GM19438 (cell line): ENCODE measurements at regions not wholly inside any gene's neighbourhood (a gene's known extent, or its start where the extent isn't known, plus 50 kb on each side); places are given as distances from the start of the nearest gene placed in this dataset.
"Not testable (repeated sequence)": the region's sequence is repeated elsewhere in the genome, so short reads cannot be mapped to it uniquely, and the experiment has no call there.

Source experiments
- ATAC-seq: cut with Tn5 transposase; IDR thresholded peaks from one replicate; pipeline ENCODE4 v1.9.1; 2021; ENCODE audit warnings: low read depth; ENCODE audit not compliant: unreplicated experiment

GRCh38 chr21:35458405-35458804 is 409.3 kb upstream of the RUNX1 start:
- no peak for ATAC-seq

- no peak for ATAC-seq
These were observed 408.1 kb upstream of the RUNX1 start for GRCh38 chr21:35457097-35457804.

DNA sequence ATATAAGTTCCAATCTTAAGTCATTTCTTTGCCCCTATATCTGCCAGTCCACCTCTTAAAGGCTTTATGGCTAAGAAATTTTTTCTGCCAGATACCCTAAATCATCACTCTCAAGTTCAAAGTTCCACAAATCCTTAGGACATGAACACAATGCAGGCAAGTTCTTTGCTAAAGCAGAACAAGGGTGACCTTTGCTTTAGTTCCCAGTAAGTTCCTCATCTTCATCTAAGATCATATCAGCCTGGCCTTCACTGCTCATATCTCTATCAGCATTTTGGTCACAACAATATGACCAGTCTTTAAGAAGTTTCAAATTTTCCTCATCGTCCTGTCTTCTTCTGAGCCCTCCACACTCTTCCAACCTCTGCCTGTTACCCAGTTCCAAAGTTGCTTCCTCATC is 402.2 kb upstream of the RUNX1 start:
- no peak for ATAC-seq

DNA sequence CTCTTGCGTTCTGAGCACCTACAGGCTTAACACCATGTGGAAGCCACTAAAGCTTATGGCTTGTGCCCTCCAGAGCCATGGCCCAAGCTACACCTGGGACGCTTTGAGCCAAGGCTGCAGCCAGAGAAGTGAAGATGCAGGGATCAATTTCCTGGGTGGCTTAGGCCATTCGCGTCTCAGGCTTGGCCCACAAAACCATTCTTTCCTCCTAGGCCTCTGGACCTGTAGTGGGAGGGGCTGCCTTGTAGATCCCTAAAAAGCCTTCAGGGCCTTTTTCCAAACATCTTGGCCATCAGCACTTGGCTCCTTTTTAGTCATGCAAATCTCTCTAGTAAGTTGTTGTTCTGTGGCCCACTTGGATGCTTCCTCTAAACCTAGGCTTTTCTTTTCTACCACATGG is 401.7 kb upstream of the RUNX1 start:
- ATAC-seq = no peak

DNA sequence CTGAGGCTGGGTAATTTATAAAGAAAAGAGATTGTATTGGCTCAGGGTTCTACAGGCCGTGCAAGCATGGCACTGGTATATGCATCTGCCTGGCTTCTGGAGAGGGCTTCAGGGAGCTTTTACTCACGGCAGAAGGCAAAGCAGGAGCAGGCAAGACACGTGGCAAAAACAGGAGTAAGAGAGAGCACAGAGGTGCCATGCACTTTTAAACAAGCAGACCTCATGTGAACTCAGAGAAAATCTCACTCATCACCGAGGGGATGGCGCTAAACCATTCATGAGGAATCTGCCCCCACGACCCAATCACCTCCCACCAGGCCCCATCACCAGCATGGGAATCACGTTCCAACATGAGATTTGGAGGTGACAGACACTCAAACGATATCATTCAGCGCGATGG is 400.7 kb upstream of the RUNX1 start:
- no peak for ATAC-seq

- no peak for ATAC-seq
These were observed 399.9 kb upstream of the RUNX1 start for GRCh38 chr21:35448876-35449599.

- no peak for ATAC-seq
These were observed 395.3 kb upstream of the RUNX1 start for GRCh38 chr21:35444391-35444790.

DNA sequence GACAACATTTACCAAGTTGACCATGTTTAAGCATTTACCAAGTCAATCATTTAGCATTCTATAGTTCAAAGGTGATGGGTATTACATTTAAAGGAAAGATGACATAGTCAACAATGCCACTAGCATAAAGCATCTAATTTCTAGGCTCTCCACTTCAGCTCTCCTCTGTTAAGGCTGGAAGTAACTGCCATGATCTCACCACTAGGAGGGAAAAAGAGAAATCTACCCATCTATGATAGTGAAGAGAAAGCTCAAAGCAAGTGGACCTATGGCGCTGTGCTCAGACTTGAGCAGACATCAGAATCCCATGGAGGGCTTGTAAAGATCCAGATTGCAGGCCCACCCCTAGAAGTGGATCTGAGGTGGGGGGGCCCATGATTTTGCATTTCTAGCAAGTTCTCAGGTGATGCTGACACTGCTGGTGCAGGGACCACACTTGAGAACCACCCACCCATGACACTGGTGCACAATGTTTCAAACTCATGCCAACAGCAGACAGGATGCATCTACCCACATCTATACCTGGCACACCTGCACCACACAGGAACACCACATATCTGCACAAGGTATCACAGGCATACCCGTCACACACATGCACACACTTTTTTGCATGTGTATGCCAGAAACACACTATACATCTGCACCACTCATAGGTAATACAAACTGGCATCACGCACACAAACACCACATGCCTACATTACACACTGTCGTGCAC is 392.9 kb upstream of the RUNX1 start:
- no peak for ATAC-seq

GRCh38 chr21:35438643-35439404 is 389.7 kb upstream of the RUNX1 start:
- ATAC-seq = no peak

GRCh38 chr21:35437941-35438340 is 388.8 kb upstream of the RUNX1 start:
- no peak for ATAC-seq

DNA sequence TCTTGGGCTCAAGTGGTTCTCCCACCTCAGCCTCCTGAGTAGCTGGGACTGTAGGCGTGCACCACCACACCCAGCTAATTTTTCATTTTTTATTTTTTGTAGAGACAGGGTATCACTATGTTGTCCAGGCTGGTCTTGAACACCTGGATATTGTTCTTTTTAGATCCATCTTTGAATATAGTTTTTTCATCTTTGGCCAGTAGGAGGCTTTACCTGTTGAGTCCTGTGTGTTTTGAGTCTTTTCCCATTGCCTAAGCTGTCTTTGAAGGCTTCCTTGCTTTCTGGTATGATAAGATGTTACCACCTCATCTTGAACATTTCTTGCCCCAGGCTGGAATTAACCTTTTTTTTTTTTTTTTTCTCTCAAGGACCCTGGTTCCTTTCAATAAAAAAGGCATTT is 387.8 kb upstream of the RUNX1 start:
- no peak for ATAC-seq

DNA sequence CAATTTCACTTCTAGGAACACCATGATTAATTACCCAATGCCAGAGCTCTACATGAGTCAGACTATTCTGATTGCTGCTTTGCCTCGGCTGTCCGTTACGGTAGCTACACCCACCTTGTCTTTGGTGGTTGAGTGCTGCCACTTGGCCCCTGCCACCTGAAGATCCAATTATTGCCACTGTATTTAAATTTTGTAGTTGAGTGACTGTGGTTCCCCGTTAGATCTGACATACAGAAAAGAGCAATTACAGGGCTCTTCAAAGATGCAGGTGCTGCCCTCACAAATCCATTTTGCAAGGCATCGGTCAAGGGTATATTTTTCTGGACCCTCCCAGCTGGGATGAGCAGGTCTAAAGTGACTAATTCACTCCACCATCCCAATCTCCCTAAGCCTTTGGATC is 383.5 kb upstream of the RUNX1 start:
- not testable (repeated sequence) for ATAC-seq

DNA sequence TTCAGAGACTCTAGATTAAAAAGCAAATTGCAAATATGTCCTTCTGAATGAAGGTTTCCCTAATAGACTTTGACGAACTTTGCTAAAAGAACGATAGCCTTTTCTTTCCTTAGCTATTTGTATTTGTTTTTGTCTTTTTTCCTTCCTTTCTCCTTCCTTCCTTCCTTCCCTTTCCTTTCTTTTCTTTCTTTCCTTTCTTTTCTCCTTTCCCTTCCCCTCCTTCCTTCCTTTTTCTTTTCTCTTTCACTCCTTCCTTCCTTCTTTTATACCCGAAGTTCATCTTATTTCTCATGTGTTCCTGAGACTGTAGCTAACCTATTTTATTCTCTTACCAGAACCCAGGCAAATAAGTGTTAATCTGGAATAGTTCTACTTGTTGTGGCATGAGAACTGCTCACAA is 381.2 kb upstream of the RUNX1 start:
- no peak for ATAC-seq

DNA sequence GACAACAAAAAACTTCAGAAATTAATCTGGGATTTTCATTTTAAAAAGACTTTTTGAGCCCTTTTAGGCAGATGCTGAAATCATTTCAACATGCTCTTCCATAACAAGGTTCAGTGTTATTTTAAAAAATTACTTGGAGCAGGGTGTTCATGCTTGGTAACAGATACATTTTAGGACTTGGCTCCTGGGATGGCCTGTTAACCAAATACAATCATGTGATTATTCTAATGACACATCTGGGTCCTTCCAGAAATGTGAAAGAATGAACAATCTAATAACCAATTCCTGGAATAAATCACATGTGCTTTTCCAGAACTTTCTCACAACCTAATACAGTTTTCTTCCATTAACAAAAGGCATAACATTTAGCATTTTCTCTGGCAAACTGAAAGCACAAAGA is 379.8 kb upstream of the RUNX1 start:
- no peak for ATAC-seq

DNA sequence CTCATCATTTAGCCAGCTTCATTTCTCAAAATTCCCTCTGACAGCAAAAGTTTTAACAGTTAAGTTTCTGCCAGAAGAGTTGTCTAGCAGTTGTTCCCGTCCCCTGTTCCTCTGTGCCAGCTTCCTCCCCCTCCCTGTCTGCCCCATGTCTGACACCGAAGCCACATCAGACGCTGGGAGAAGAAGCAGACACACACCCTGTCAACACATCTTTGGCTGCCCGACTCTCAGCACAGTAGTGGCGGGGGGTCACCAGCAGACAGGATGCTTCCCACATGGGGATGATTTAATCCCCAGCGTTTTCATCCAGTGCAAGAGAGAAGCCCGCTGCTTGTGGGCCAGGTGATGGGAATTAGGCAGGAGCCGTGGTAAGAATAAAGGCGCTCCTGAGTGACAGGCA is 379.4 kb upstream of the RUNX1 start:
- ATAC-seq = no peak

- ATAC-seq = no peak
These were observed 378.9 kb upstream of the RUNX1 start for GRCh38 chr21:35428001-35428320.

GRCh38 chr21:35427320-35428000 is 378.4 kb upstream of the RUNX1 start:
- no peak for ATAC-seq

DNA sequence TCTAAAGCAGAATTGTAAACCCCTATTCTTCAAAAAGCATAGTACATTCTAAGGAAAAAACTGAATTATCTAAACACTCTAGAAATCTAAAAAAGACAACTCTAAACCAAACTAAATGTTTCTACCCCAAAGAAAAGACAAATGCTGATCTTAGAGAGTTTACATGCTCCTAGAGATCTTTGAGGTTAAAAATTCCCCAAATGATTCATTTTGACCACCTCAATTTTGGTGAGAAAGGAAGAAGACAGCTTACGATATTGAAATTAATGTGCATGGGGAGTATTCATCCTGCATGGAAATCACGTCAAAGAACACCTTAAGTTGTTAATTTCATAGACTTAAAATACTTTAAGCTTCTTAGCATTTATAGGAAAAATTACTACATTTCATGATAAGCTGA is 377.8 kb upstream of the RUNX1 start:
- no peak for ATAC-seq

- ATAC-seq = no peak
These were observed 377.4 kb upstream of the RUNX1 start for GRCh38 chr21:35426469-35426868.

DNA sequence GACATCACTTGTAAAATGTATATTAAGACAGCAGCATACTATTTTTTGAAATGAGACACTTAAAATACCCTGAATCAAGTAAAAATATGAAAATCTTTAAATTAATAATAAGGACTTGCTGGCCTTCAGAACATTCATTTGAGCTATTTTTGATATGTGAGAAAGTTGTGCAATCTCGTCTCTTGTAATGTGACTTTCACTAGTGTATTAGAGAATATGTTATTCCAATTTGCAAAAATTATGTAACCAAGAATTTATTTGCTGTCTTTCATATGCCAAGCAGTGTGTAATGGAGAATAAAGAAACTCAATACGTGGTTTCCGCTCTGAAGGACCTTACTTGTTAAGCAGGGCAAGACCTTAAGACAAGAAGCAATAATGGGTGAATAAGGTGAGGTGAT is 375.0 kb upstream of the RUNX1 start:
- ATAC-seq = no peak

DNA sequence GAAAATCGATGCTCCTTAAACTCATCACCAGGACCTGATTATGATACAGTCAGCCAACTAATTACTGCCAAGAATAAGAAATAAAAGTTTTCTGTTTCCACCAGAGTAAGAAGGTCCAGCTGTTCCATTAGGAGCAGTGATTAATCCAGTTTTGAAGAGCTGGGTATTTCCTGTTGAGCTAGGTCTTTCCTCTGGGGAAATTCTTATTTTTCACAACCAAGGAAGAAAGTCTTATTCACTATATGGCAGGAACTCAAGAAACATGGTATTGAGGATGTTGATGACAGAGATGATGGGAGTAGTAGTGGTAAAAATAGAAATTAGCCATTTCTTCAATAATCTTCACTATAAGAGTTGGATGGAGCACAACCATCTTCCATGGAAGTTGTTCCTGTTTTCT is 374.6 kb upstream of the RUNX1 start:
- ATAC-seq = no peak
